Heart left ventricle (tissue), 16 donors: ENCODE measurements at regions not wholly inside any gene's neighbourhood (a gene's known extent, or its start where the extent isn't known, plus 50 kb on each side); places are given as distances from the start of the nearest gene placed in this dataset.
"Not testable (repeated sequence)": the region's sequence is repeated elsewhere in the genome, so short reads cannot be mapped to it uniquely, and the experiment has no call there.

ENCODE experiments used
- ATAC-seq, 4 donors: fragments of 200-7000 bp; cut with Tn5 transposase; one replicate each; pipeline ENCODE4 v1.9.1; 2020 to 2022; ENCODE audit warnings: moderate library complexity in 4 of 4, mild to moderate bottlenecking in 3 of 4, moderate number of reproducible peaks in 1 of 4
- DNase-seq, 5 donors: peaks; one replicate each; pipeline ENCODE4 v3.0.0-alpha.2; 2020
- H3K27ac ChIP-seq, 12 donors: fragments of 200-600 bp; sonication (generic) in 4 of 12; one replicate each; pipeline versions ENCODE4 v1.5.0 to v1.8.0; 2016 to 2022; ENCODE audit warnings: mild to moderate bottlenecking in 2 of 12
- H3K27me3 ChIP-seq, 9 donors: fragments of 200-600 bp; sonication (generic) in 2 of 9; one replicate each; pipeline versions ENCODE4 v1.5.1 to v1.8.0; 2016 to 2022; ENCODE audit warnings: mild to moderate bottlenecking in 3 of 9
- H3K36me3 ChIP-seq, 9 donors: fragments of 200-600 bp; sonication (generic) in 2 of 9; one replicate each; pipeline versions ENCODE4 v1.5.0 to v1.8.0; 2018 to 2022; ENCODE audit warnings: mild to moderate bottlenecking in 2 of 9
- H3K4me1 ChIP-seq, 12 donors: fragments of 200-600 bp; sonication (generic) in 4 of 12; one replicate each; pipeline versions ENCODE4 v1.5.0 to v1.8.0; 2016 to 2022; ENCODE audit warnings: mild to moderate bottlenecking in 3 of 12
- H3K4me3 ChIP-seq, 12 donors: fragments of 200-600 bp; sonication (generic) in 4 of 12; one replicate each; pipeline versions ENCODE4 v1.5.0 to v1.8.0; 2017 to 2022; ENCODE audit warnings: mild to moderate bottlenecking in 9 of 12, moderate library complexity in 4 of 12
- H3K9me3 ChIP-seq, 12 donors: fragments of 200-600 bp; sonication (generic) in 4 of 12; one replicate each; pipeline versions ENCODE4 v1.5.0 to v1.8.0; 2016 to 2022; ENCODE audit warnings: mild to moderate bottlenecking in 1 of 12
- CTCF ChIP-seq, 12 donors: fragments of 200-600 bp; sonication (generic) in 4 of 12; IDR thresholded peaks; one replicate each; pipeline versions ENCODE4 v1.5.0 to v1.8.0; 2018 to 2022; ENCODE audit warnings: antibody characterized with exemption in 12 of 12, mild to moderate bottlenecking in 5 of 12
- POLR2A ChIP-seq, 2 donors: fragments of 450-650 bp; IDR thresholded peaks; one replicate each; pipeline ENCODE4 v1.6.1; 2017; ENCODE audit warnings: antibody characterized with exemption in 2 of 2, mild to moderate bottlenecking in 2 of 2, moderate library complexity in 2 of 2
- WGBS, 4 donors: extraction: QIAGEN DNeasy Blood & Tissue Kit in 2 of 4; methylation state at CpG; one replicate each; pipeline versions ENCODE4 v1.1.5 to v1.1.7; 2013 to 2018; 5-methylcytosine and 5-hydroxymethylcytosine counted together
- intact Hi-C, 10 donors: fragments of 100-400 bp; cut with DNase I; formaldehyde crosslinking; loops; one replicate each; pipeline versions ENCODE4 v1.11.1 to v1.14.2; 2022
- donor health status: ischemic (EF 13 %, LVEDD 7.1; RV severe dilation, severe dysfunction).
- donor health status: healthy with polysubstance abuse.
- donor health status: DM: no; HTN: yes; CAD: no.
- donor health status: DM: no; HTN: no; CAD: no.
- donor health status: ischemic (EF 25% LVEDD 6.9; RV normal size, moderate dysfunction).
- donor health status: ischemic (EF 25% LVEDD 5.7; RV mildly dilated, moderate dysfunction).
- donor health status: healthy.
- donor health status: DM: yes; HTN: yes; CAD: no.
- donor health status: ischemic (EF 35%, LVEDD 5.7; RV mildly dilated, moderate dysfunction).
- donor health status: nonischemic (EF 11% LVEDD 7.7; RV severe dilation, severe dysfunction).
- donor health status: DM: yes; HTN: yes; CAD: no.
- donor health status: PGD.
- donor health status: ischemic (EF 29% LVEDD 5.4; RV normal size, mild dysfunction).
- donor health status: nonischemic (EF 23%, LVEDD 6.1; RV moderate dilation, normal function).

- intact Hi-C loops = no loop called here
- no peaks in the 10 kb centered on the region for H3K9me3 ChIP-seq
- no peak overlapping the region for H3K4me3 ChIP-seq
- no peak for ATAC-seq
- H3K4me1 ChIP-seq = no peaks in the 10 kb centered on the region
- WGBS, 4 donors = 67 to 78% (median 74%) methylated on average over 3 of the region's 3 CpGs
- H3K27me3 ChIP-seq = no peaks in the 10 kb centered on the region
- H3K36me3 ChIP-seq = no peaks in the 10 kb centered on the region
- no peak for DNase-seq
- no peak for TF ChIP-seq POLR2A (IDR thresholded peaks at IDR 0.05)
- no peak for TF ChIP-seq CTCF (IDR thresholded peaks at IDR 0.05)
- no peak overlapping the region for H3K27ac ChIP-seq
These were observed 142.8 kb downstream of the TTC8 start for GRCh38 chr14:88967299-88967698.

GRCh38 chr14:88975043-88975830 lies 150.8 kb downstream of the TTC8 start:
- H3K4me3 ChIP-seq = no peak overlapping the region
- H3K4me1 ChIP-seq = no peaks in the 10 kb centered on the region
- intact Hi-C loops = no loop called here
- no peak for DNase-seq
- no peak for ATAC-seq
- TF ChIP-seq CTCF (IDR thresholded peaks at IDR 0.05) (no peak), POLR2A (IDR thresholded peaks at IDR 0.05) (no peak)
- H3K27me3 ChIP-seq = peaks cover 0 to 29% (median 5%) of the 10 kb centered on the region in 9 donors
- H3K27ac ChIP-seq = no peak overlapping the region
- WGBS, 4 donors = 45 to 55% (median 49%) methylated on average over 3 of the region's 3 CpGs
- peaks cover 0 to 2% (median 0%) of the 10 kb centered on the region in 12 donors for H3K9me3 ChIP-seq
- no peaks in the 10 kb centered on the region for H3K36me3 ChIP-seq

- no peak for DNase-seq
- H3K36me3 ChIP-seq = no peaks in the 10 kb centered on the region
- peaks cover 0 to 30% (median 5%) of the 10 kb centered on the region in 9 donors for H3K27me3 ChIP-seq
- intact Hi-C loops = no loop called here
- TF ChIP-seq CTCF (IDR thresholded peaks at IDR 0.05) (no peak), POLR2A (IDR thresholded peaks at IDR 0.05) (no peak)
- WGBS, 4 donors = 24 to 45% (median 31%) methylated on average over 2 of the region's 2 CpGs
- H3K27ac ChIP-seq = no peak overlapping the region
- no peak overlapping the region for H3K4me3 ChIP-seq
- peaks cover 0 to 7% (median 0%) of the 10 kb centered on the region in 12 donors for H3K9me3 ChIP-seq
- H3K4me1 ChIP-seq = no peaks in the 10 kb centered on the region
- ATAC-seq = no peak
These were observed 151.5 kb downstream of the TTC8 start for GRCh38 chr14:88975926-88976325.

- intact Hi-C loops, ATAC-seq, DNase-seq: not testable (repeated sequence)
These were observed 156.5 kb downstream of the TTC8 start for GRCh38 chr14:88980907-88981306.

More at GRCh38 chr14:88980907-88981306, 156.5 kb downstream of the TTC8 start:
- peaks cover 0 to 36% (median 5%) of the 10 kb centered on the region in 9 donors for H3K27me3 ChIP-seq
- not testable (repeated sequence) for H3K36me3 ChIP-seq, H3K27ac ChIP-seq, H3K4me1 ChIP-seq, H3K9me3 ChIP-seq, H3K4me3 ChIP-seq
- 32 to 67% (median 58%) methylated on average over 2 to 4 of the region's 4 CpGs for WGBS, 4 donors
